T-helper 1 cell treated with Interleukin-12 subunit alpha and Interleukin-12 subunit beta and Interleukin-4 antibody, amounts not matched to agents 30 μg/mL and 1 μg/mL, for 36 hours (primary cell): ENCODE measurements at regions not wholly inside any gene's neighbourhood (a gene's known extent, or its start where the extent isn't known, plus 50 kb on each side); places are given as distances from the start of the nearest gene placed in this dataset.

ENCODE experiments used
- H3K27ac Mint-ChIP-seq: one replicate; pipeline ENCODE4 v1.8.0; 2021; ENCODE audit warnings: mild to moderate bottlenecking, mixed read lengths
- H3K27me3 Mint-ChIP-seq: one replicate; pipeline ENCODE4 v1.8.0; 2021; ENCODE audit warnings: low read depth, mixed read lengths
- H3K36me3 Mint-ChIP-seq: one replicate; pipeline ENCODE4 v1.8.0; 2021; ENCODE audit warnings: low read depth, mixed read lengths
- H3K4me1 Mint-ChIP-seq: one replicate; pipeline ENCODE4 v1.8.0; 2021; ENCODE audit warnings: low read depth, mixed read lengths
- H3K4me3 Mint-ChIP-seq: one replicate; pipeline ENCODE4 v1.8.0; 2021; ENCODE audit warnings: mild to moderate bottlenecking, moderate library complexity, mixed read lengths
- H3K9me3 Mint-ChIP-seq: one replicate; pipeline ENCODE4 v1.8.0; 2021; ENCODE audit warnings: mixed read lengths

DNA sequence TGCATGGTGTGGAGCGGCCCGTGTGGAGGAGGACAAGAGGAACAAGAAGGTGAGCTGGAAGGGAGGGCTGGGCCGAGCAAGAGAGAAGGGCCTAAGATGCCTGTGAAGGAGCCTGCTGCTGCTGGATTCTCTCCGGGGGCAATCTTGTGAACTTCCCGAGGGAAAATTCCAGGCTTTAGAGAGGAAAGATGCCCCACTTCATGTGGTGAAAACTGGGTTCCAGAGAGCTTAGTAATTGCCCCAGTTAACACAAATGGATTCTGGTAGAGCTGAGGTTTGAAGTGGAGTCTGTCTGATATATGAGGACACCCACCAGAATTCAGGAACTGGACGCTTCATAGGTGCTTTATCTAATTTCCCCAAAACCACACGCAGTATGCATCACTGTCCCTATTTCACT is 114.1 kb upstream of the ZMIZ1 start:
- H3K27ac Mint-ChIP-seq, result no peak overlapping the region
- H3K4me1 Mint-ChIP-seq, result no peaks in the 10 kb centered on the region
- no peaks in the 10 kb centered on the region for H3K27me3 Mint-ChIP-seq
- no peaks in the 10 kb centered on the region for H3K9me3 Mint-ChIP-seq
- no peaks in the 10 kb centered on the region for H3K36me3 Mint-ChIP-seq
- H3K4me3 Mint-ChIP-seq, result no peak overlapping the region

DNA sequence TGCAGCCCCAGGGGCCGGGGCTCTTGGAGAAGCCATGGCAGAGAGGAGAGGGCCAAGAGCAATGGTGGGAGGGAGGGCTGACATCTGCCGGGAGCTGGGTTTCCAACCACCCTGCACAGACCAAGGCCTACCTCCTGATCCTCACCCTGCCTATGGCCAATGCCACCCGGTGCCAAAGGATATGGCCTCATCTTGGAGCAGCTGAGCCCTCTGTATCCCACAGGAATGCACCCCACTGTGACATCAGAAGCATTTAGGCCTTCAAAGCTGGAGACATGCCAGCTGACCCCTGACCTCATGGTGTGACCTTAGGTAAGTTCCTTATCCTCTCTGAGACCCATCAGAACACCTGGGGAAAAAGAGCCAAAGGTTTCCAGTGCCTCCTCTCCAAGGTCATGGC is 113.6 kb upstream of the ZMIZ1 start:
- Mint-ChIP-seq H3K27me3 (no peaks in the 10 kb centered on the region), H3K4me3 (no peak overlapping the region), H3K36me3 (no peaks in the 10 kb centered on the region), H3K9me3 (no peaks in the 10 kb centered on the region), H3K4me1 (no peaks in the 10 kb centered on the region), H3K27ac (no peak overlapping the region)

DNA sequence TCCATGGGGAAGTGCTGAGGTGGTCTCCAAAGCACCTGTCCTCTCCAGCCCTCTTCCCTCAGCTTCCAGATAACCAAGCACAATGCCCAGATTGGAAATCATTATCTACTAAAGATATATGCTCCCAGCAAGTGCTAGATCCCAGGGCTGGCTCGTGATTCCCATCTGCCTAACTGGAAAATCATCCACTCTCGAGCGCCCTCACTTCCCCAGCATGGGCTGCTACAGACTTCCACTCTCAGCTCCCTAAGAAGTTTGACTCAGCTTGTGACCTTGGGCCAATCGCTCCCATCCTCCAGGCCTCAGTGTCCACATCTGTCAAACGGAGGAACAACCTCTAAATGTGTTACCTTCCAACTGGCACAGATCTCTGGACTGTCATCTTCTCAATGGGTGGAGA is 112.4 kb upstream of the ZMIZ1 start:
- Mint-ChIP-seq H3K4me3 (no peak overlapping the region), H3K36me3 (no peaks in the 10 kb centered on the region), H3K9me3 (no peaks in the 10 kb centered on the region), H3K4me1 (no peaks in the 10 kb centered on the region), H3K27ac (no peak overlapping the region), H3K27me3 (no peaks in the 10 kb centered on the region)

DNA sequence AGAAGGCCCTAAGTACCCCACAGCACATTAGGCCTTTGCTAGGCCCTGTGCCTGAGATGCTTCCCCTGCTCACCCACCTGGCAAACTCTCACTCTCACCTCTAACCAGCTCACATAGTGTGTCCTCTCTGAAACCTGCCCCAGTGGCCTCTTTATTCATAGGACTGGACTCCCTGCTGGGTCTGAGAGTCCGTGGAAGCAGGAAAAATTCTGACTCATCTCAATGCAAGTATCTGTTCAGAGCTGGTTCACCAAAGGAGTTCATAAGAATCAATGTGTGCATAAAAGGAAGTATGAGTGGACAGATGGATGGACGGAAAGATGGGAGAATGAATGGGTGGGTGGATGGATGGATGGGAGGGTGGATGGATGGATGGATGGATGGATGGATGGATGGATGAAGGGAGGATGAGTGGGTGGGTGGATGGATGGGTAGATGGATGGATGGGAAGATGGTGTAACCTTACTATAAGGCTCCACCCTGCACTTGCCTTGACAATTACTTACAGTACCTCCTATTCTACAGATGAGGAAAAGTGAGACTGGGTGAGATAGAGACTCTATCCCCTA is 111.2 kb upstream of the ZMIZ1 start:
- H3K27ac Mint-ChIP-seq, result no peak overlapping the region
- no peak overlapping the region for H3K4me3 Mint-ChIP-seq
- H3K27me3 Mint-ChIP-seq, result no peaks in the 10 kb centered on the region
- no peaks in the 10 kb centered on the region for H3K36me3 Mint-ChIP-seq
- no peaks in the 10 kb centered on the region for H3K9me3 Mint-ChIP-seq
- H3K4me1 Mint-ChIP-seq, result no peaks in the 10 kb centered on the region

- Mint-ChIP-seq H3K9me3 (no peaks in the 10 kb centered on the region), H3K36me3 (no peaks in the 10 kb centered on the region), H3K27ac (no peak overlapping the region), H3K4me3 (no peak overlapping the region), H3K4me1 (no peaks in the 10 kb centered on the region), H3K27me3 (no peaks in the 10 kb centered on the region)
Observed at GRCh38 chr10:78959217-78959923, 109.4 kb upstream of the ZMIZ1 start.

DNA sequence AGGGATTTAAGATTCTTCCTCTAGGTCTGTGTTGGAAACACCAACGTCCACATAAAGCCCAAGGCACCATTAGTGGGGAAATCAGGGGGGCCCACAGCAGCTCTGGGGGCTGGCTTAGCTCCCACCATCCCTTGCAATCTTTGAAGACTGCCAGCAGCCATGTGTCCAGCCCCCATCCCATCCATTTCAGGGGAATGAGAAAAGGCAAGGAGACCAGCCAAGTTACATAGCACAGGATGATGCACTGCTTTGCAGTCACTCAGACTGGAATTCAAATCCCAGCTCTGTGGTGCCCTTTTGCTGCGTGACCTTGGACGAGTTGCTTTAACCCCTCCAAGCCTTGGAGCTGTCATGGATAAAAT is 108.9 kb upstream of the ZMIZ1 start:
- Mint-ChIP-seq H3K4me3 (no peak overlapping the region), H3K36me3 (no peaks in the 10 kb centered on the region), H3K9me3 (no peaks in the 10 kb centered on the region), H3K27me3 (no peaks in the 10 kb centered on the region), H3K4me1 (no peaks in the 10 kb centered on the region), H3K27ac (no peak overlapping the region)

DNA sequence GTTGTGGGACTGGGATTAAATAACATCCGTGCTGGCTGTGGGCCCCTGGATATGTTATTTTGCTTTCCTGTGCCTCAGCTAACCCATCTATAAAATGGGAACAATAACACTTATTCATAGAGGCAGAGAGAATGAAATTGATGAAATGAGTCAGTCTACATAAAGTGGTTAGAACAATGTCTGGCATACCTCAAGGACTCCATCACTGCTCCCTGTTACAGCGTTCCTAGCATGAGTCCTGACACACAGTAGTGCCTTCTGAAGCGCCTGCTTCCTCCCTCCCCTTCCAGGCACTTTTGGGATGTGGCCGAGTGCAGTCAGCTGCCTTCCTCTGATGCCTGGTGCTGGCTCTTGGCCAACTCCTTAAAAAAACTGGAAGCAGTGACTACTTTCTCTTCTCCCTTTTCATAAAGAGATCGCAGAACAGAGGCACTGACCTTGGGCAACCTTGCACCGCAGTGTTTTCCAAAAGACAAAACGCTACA is 108.4 kb upstream of the ZMIZ1 start:
- Mint-ChIP-seq H3K36me3 (no peaks in the 10 kb centered on the region), H3K4me1 (no peaks in the 10 kb centered on the region), H3K27me3 (no peaks in the 10 kb centered on the region), H3K4me3 (no peak overlapping the region), H3K9me3 (no peaks in the 10 kb centered on the region), H3K27ac (no peak overlapping the region)

- Mint-ChIP-seq H3K4me3 (no peak overlapping the region), H3K9me3 (no peaks in the 10 kb centered on the region), H3K4me1 (no peaks in the 10 kb centered on the region), H3K27ac (no peak overlapping the region), H3K27me3 (no peaks in the 10 kb centered on the region), H3K36me3 (no peaks in the 10 kb centered on the region)
Observed at GRCh38 chr10:78961760-78962159, 107.0 kb upstream of the ZMIZ1 start.

DNA sequence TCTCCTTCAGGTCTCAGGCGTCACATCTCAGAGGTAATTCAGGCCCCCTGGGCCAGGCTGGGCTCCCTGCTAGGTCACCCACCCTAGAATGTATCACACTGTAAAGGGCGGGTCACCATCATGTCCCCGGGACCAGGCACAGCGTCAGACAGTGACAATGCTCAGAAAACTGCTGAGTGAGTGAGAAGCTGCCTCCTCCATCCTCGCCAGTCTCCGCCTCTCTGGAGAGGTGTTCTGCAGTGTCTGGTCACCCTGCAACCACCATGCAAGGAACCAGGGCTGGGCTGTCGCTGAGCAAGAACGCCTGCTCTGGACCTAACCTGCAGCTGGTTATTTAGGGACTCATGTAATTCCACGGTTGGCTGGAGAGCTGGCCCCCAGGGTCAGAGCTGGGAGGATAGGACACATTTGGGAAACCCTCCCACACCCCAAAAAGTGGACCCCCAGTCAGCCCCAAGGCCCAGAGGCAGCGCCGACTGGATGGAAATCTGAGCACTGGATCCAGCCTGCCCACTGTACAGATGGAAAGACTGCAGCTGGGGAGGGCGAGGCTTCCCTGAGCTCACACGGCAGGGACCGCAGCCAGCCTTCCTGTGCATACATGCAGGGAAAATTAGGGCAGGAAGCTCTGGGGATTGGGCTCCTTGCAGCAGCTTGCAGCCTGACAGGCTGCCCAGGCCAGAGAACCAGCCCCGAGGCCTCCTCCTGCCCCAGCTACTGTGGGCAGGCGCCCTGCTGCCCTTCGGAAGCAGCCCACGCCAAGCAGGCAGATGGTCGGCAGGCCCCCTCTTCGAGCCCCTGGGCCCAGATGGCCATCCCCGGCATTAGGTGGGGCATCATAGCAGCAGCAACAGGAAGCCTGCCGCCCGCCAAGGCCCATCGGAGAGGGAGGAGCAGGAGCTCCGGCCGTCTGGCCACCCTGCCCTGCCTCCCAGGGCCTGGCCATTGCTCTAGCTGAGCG is 105.4 kb upstream of the ZMIZ1 start:
- Mint-ChIP-seq H3K9me3 (no peaks in the 10 kb centered on the region), H3K36me3 (no peaks in the 10 kb centered on the region), H3K27me3 (no peaks in the 10 kb centered on the region), H3K4me1 (no peaks in the 10 kb centered on the region), H3K4me3 (no peak overlapping the region), H3K27ac (no peak overlapping the region)

- no peaks in the 10 kb centered on the region for H3K9me3 Mint-ChIP-seq
- H3K27ac Mint-ChIP-seq, result no peak overlapping the region
- no peak overlapping the region for H3K4me3 Mint-ChIP-seq
- H3K27me3 Mint-ChIP-seq, result no peaks in the 10 kb centered on the region
- no peaks in the 10 kb centered on the region for H3K4me1 Mint-ChIP-seq
- H3K36me3 Mint-ChIP-seq, result no peaks in the 10 kb centered on the region
Observed at GRCh38 chr10:78964274-78964951, 104.4 kb upstream of the ZMIZ1 start.

DNA sequence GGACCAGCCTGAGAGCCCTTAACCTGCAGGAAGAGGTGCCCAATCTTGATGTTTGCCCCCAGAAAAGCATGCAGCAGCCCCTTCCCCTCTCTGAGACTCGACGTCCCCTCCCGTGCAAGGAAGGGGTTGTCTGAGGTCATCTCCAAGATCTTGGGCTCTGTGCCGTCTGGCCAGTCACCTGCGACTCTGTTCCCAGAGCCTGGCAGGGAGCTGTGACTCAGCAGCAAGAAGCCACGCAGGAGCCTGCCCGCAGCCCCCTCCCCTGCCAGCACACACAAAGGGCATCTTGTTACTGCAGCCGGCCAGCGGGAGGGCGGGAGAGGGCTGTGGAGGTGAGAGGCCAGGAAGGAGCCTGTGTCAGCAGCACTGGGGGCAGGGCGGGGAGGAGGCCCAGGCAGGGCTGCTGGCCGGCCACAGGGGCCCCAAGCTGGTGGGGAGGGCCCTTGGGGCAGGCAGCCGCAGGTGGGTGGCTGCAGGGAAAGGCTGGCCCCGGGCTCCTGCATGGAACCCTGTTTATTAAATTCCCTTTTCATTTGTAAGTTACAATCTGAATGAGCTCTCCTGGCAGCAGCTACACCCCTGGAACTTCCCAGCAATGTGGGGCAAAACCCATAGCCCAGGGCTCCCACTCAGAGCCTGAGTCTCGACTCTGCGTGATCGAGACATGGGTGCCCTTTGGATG is 103.7 kb upstream of the ZMIZ1 start:
- Mint-ChIP-seq H3K4me3 (no peak overlapping the region), H3K27ac (no peak overlapping the region), H3K27me3 (no peaks in the 10 kb centered on the region), H3K9me3 (no peaks in the 10 kb centered on the region), H3K4me1 (no peaks in the 10 kb centered on the region), H3K36me3 (no peaks in the 10 kb centered on the region)

DNA sequence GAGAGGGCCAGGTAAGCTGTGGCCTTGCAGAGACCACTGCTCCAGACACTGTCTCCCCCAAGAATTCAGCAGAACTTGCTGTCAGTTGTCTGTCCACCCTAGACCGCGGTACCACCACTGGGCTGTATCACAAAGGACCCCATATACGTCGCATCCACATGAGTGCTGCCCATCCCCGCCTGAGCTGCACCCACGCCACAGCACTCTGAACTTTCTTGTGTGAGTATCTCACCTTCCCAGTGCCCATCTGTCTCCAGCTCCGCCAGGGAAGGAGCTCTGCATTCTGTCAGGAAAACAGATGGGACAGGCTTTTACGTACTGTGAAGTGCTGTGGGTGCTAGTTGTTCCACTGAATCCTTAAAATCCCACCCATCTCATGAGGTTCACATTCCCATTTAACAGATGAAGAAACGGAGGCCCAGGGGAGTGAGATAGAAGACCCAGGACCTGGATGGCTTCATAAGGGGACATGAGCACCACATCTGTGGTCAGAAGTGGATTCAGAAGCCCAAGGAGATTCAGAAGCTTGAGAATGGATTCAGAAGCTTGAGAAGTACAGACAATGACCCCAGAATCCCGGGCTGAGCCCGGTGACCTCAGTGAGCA is 102.5 kb upstream of the ZMIZ1 start:
- Mint-ChIP-seq H3K9me3 (no peaks in the 10 kb centered on the region), H3K4me3 (no peak overlapping the region), H3K27ac (no peak overlapping the region), H3K4me1 (no peaks in the 10 kb centered on the region), H3K27me3 (no peaks in the 10 kb centered on the region), H3K36me3 (no peaks in the 10 kb centered on the region)

DNA sequence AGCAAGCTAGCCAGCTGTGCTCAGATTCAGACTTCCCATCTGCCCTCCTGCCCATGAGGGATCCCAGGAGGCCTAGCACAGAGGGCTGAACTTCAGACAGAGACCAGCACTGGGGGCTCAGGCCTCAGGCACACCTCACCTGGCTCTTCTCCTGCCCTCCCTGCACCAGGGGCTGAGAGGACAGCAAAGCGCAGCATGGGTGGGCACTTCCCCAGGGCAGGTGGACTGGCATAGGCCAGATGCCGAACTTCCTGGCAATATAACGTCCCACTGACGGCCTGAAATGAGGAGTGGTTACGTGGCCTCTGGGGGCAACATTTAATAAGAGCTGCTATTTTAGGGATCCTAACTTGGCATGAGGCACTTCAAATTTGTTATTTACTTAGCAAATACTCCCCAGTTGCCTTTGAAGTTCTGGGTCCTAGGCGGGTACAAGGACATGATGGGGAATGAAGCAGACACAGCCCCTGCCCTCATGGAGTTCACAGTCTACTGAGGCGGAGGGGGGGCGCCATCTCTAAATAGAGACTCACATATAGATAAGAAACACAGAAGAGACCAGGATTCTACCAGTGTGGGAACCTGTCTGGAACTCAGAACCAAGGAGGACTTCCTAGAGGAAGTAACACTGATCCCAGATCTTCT is 101.8 kb upstream of the ZMIZ1 start:
- Mint-ChIP-seq H3K27ac (no peak overlapping the region), H3K4me1 (no peaks in the 10 kb centered on the region), H3K9me3 (no peaks in the 10 kb centered on the region), H3K4me3 (no peak overlapping the region), H3K27me3 (no peaks in the 10 kb centered on the region), H3K36me3 (no peaks in the 10 kb centered on the region)
